SU-DHL-6 (cell line): ENCODE measurements at regions not wholly inside any gene's neighbourhood (a gene's known extent, or its start where the extent isn't known, plus 50 kb on each side); places are given as distances from the start of the nearest gene placed in this dataset.

ENCODE experiments used
- H2AFZ ChIP-seq: fragments of 200-600 bp; sonication (generic); 2 replicates; pipeline ENCODE4 v1.6.1; 2014; ENCODE audit warnings: low read depth, mild to moderate bottlenecking, moderate library complexity, mixed read lengths, antibody characterized with exemption, low read length; ENCODE audit not compliant: severe bottlenecking
- H3F3A ChIP-seq: fragments of 200-600 bp; shearing (Covaris generic); 2 replicates; pipeline ENCODE4 v1.6.0; 2016; ENCODE audit warnings: antibody characterized with exemption, mild to moderate bottlenecking; ENCODE audit not compliant: insufficient read depth
- H3K27ac ChIP-seq: fragments of 200-600 bp; sonication (generic); 2 replicates; pipeline ENCODE4 v1.5.1; 2016; ENCODE audit warnings: low read depth, mild to moderate bottlenecking, low read length, moderate library complexity, mixed read lengths
- H3K27me3 ChIP-seq: fragments of 200-600 bp; sonication (generic), shearing (Covaris generic); 2 replicates; pipeline ENCODE4 v1.6.0; 2014; ENCODE audit warnings: mild to moderate bottlenecking, low read length
- H3K36me3 ChIP-seq: fragments of 200-600 bp; sonication (generic); 2 replicates; pipeline ENCODE4 v1.6.1; 2014; ENCODE audit warnings: mild to moderate bottlenecking, low read length, mixed read lengths
- H3K4me2 ChIP-seq: fragments of 300-600, 200-600 bp; shearing (Covaris generic), sonication (generic); 2 replicates; pipeline ENCODE4 v1.6.0; 2014; ENCODE audit warnings: low read length, low read depth, mild to moderate bottlenecking; ENCODE audit not compliant: poor library complexity, severe bottlenecking
- H3K4me3 ChIP-seq: fragments of 200-600 bp; sonication (generic); 2 replicates; pipeline ENCODE4 v1.5.1; 2014; ENCODE audit warnings: antibody characterized with exemption, low read length, mild to moderate bottlenecking, mixed read lengths; ENCODE audit not compliant: insufficient read depth, poor library complexity, severe bottlenecking
- H3K79me2 ChIP-seq: fragments of 200-600 bp; sonication (generic); 2 replicates; pipeline ENCODE4 v1.6.1; 2014; ENCODE audit warnings: mild to moderate bottlenecking, low read length, moderate library complexity; ENCODE audit not compliant: insufficient read depth
- H3K9ac ChIP-seq: fragments of 200-600 bp; sonication (generic); 2 replicates; pipeline ENCODE4 v1.7.0; 2014; ENCODE audit warnings: mild to moderate bottlenecking, low read length
- H3K9me2 ChIP-seq: fragments of 200-600 bp; sonication (generic); replicated peaks from 2 replicates; pipeline ENCODE4 v1.6.1; 2014; ENCODE audit warnings: low read length; ENCODE audit not compliant: insufficient read depth
- H3K9me3 ChIP-seq: fragments of 200-600 bp; sonication (generic); 2 replicates; pipeline ENCODE4 v1.6.1; 2014; ENCODE audit warnings: low read length, mixed read lengths; ENCODE audit not compliant: insufficient read depth
- H4K20me1 ChIP-seq: fragments of 200-600 bp; sonication (generic); 2 replicates; pipeline ENCODE4 v1.6.1; 2014; ENCODE audit warnings: low read depth, mild to moderate bottlenecking, antibody characterized with exemption, low read length, moderate library complexity, mixed read lengths
- CTCF ChIP-seq: fragments of 200-600 bp; sonication (generic); IDR thresholded peaks from one replicate; pipeline ENCODE4 v1.5.1; 2017; ENCODE audit warnings: antibody characterized with exemption, mild to moderate bottlenecking, low read length, moderate library complexity; ENCODE audit not compliant: insufficient read depth, poor library complexity, severe bottlenecking
- EZH2phosphoT487 ChIP-seq: fragments of 200-600 bp; sonication (generic), shearing (Covaris generic); conservative IDR thresholded peaks from 2 replicates; pipeline ENCODE4 v1.6.1; 2018; ENCODE audit warnings: mild to moderate bottlenecking, antibody characterized with exemption, low read length, moderate library complexity, mixed read lengths

- Histone ChIP-seq H3K4me2 (no peak overlapping the region), H2AFZ (no peak overlapping the region), H3F3A (no peaks in the 10 kb centered on the region), H3K4me3 (no peak overlapping the region), H3K9me2 (no peaks in the 10 kb centered on the region), H3K9me3 (no peaks in the 10 kb centered on the region), H4K20me1 (no peaks in the 10 kb centered on the region), H3K27ac (no peak overlapping the region), H3K79me2 (no peaks in the 10 kb centered on the region), H3K36me3 (no peaks in the 10 kb centered on the region), H3K27me3 (no peaks in the 10 kb centered on the region), H3K9ac (no peak overlapping the region)
- TF ChIP-seq CTCF, result no peak
- TF ChIP-seq EZH2phosphoT487, result no peak
Measured at GRCh38 chr2:64881037-64881492, 108.1 kb upstream of the SLC1A4 start.

- TF ChIP-seq CTCF, result no peak
- TF ChIP-seq EZH2phosphoT487, result no peak
- 0 out of 2 replicates have a peak, but pooled peaks cover 5% of the 10 kb centered on the region for H3K36me3 ChIP-seq
- no peaks in the 10 kb centered on the region for H3K79me2 ChIP-seq
- H2AFZ ChIP-seq, result no peak overlapping the region
- H3K4me2 ChIP-seq, result no peak overlapping the region
- no peaks in the 10 kb centered on the region for H3K9me2 ChIP-seq
- H3K9ac ChIP-seq, result no peak overlapping the region
- no peaks in the 10 kb centered on the region for H3K27me3 ChIP-seq
- H3K4me3 ChIP-seq, result no peak overlapping the region
- H3K9me3 ChIP-seq, result peaks cover 14% of the 10 kb centered on the region; the same call in 1 of the 2 replicates
- no peak overlapping the region for H3K27ac ChIP-seq
- H3F3A ChIP-seq, result no peaks in the 10 kb centered on the region
- no peaks in the 10 kb centered on the region for H4K20me1 ChIP-seq
Measured at GRCh38 chr2:64887565-64887964, 101.6 kb upstream of the SLC1A4 start.

GRCh38 chr2:64888591-64889309, 100.4 kb upstream of the SLC1A4 start:
- H3K36me3 ChIP-seq, result 0 out of 2 replicates have a peak, but pooled peaks cover 5% of the 10 kb centered on the region
- no peaks in the 10 kb centered on the region for H3F3A ChIP-seq
- TF ChIP-seq EZH2phosphoT487 (no peak), CTCF (no peak)
- no peak overlapping the region for H3K9ac ChIP-seq
- no peaks in the 10 kb centered on the region for H3K9me2 ChIP-seq
- no peak overlapping the region for H2AFZ ChIP-seq
- H3K27me3 ChIP-seq, result no peaks in the 10 kb centered on the region
- peaks cover 14% of the 10 kb centered on the region; the same call in 1 of the 2 replicates for H3K9me3 ChIP-seq
- no peak overlapping the region for H3K4me2 ChIP-seq
- H4K20me1 ChIP-seq, result no peaks in the 10 kb centered on the region
- no peaks in the 10 kb centered on the region for H3K79me2 ChIP-seq
- no peak overlapping the region for H3K27ac ChIP-seq
- H3K4me3 ChIP-seq, result no peak overlapping the region
